NOMO-1 treated with dmso at 0.1 percent for 144 hours (cell line): ENCODE measurements at regions not wholly inside any gene's neighbourhood (a gene's known extent, or its start where the extent isn't known, plus 50 kb on each side); places are given as distances from the start of the nearest gene placed in this dataset.

ENCODE experiments used
- DNase-seq: peaks from one replicate; lab custom pipeline; 2025; ENCODE audit not compliant: unreplicated experiment; lab: John Stamatoyannopoulos, UW

GRCh38 chr18:38470421-38470820 is 904.8 kb upstream of the CELF4 start:
- no peak for DNase-seq

GRCh38 chr18:38466426-38466825 is 900.8 kb upstream of the CELF4 start:
- DNase-seq, result no peak

- no peak for DNase-seq
Measured at GRCh38 chr18:38464024-38464423, 898.4 kb upstream of the CELF4 start.

- DNase-seq, result no peak
Measured at GRCh38 chr18:38460657-38461056, 895.1 kb upstream of the CELF4 start.

GRCh38 chr18:38459131-38459994 is 893.8 kb upstream of the CELF4 start:
- no peak for DNase-seq

GRCh38 chr18:38458698-38459097 is 893.1 kb upstream of the CELF4 start:
- DNase-seq, result no peak

- no peak for DNase-seq
Measured at GRCh38 chr18:38456253-38456652, 890.7 kb upstream of the CELF4 start.

- no peak for DNase-seq
Measured at GRCh38 chr18:38454764-38455469, 889.3 kb upstream of the CELF4 start.

GRCh38 chr18:38453880-38454279 is 888.3 kb upstream of the CELF4 start:
- DNase-seq, result no peak

- no peak for DNase-seq
Measured at GRCh38 chr18:38450876-38451275, 885.3 kb upstream of the CELF4 start.

GRCh38 chr18:38445804-38446145 is 880.2 kb upstream of the CELF4 start:
- DNase-seq, result no peak

GRCh38 chr18:38444971-38445803 is 879.6 kb upstream of the CELF4 start:
- DNase-seq, result no peak

GRCh38 chr18:38427736-38428135 is 862.1 kb upstream of the CELF4 start:
- no peak for DNase-seq

- DNase-seq, result no peak
Measured at GRCh38 chr18:38427234-38427633, 861.6 kb upstream of the CELF4 start.

GRCh38 chr18:38421872-38422615 is 856.4 kb upstream of the CELF4 start:
- DNase-seq, result no peak

GRCh38 chr18:38421021-38421420 is 855.4 kb upstream of the CELF4 start:
- no peak for DNase-seq

GRCh38 chr18:38420611-38421010 is 855.0 kb upstream of the CELF4 start:
- DNase-seq, result no peak

GRCh38 chr18:38415811-38416210 is 850.2 kb upstream of the CELF4 start:
- no peak for DNase-seq

GRCh38 chr18:38413193-38413592 is 847.6 kb upstream of the CELF4 start:
- DNase-seq, result no peak

- DNase-seq, result no peak
Measured at GRCh38 chr18:38406607-38407006, 841.0 kb upstream of the CELF4 start.

GRCh38 chr18:38402509-38402908 is 836.9 kb upstream of the CELF4 start:
- no peak for DNase-seq
